Cardiac fibroblast (primary cell): ENCODE measurements at regions not wholly inside any gene's neighbourhood (a gene's known extent, or its start where the extent isn't known, plus 50 kb on each side); places are given as distances from the start of the nearest gene placed in this dataset.
A peak's percentile ranks its signal among the peaks of the same experiment; 100 is the strongest.

Experiments
- DNase-seq, 2 donors: peaks; one replicate each; pipeline versions ENCODE4 v3.0.0 to v3.0.0-alpha.2; 2010; ENCODE audit warnings: low read depth in 2 of 2
- H3K4me3 ChIP-seq, 2 donors: replicated peaks in 1 of 2; 1 replicate in 1 of 2; 2 replicates in 1 of 2; pipeline ENCODE4 v1.5.1; 2011; ENCODE audit warnings: low read depth in 2 of 2, low read length in 2 of 2, mild to moderate bottlenecking in 2 of 2, moderate library complexity in 1 of 2
- TF ChIP-seq, protein P1 (sequence below): IDR thresholded peaks from one replicate; pipeline ENCODE4 v1.5.1; 2011; ENCODE audit warnings: low read depth, mild to moderate bottlenecking, low read length, inconsistent platforms

DNA sequence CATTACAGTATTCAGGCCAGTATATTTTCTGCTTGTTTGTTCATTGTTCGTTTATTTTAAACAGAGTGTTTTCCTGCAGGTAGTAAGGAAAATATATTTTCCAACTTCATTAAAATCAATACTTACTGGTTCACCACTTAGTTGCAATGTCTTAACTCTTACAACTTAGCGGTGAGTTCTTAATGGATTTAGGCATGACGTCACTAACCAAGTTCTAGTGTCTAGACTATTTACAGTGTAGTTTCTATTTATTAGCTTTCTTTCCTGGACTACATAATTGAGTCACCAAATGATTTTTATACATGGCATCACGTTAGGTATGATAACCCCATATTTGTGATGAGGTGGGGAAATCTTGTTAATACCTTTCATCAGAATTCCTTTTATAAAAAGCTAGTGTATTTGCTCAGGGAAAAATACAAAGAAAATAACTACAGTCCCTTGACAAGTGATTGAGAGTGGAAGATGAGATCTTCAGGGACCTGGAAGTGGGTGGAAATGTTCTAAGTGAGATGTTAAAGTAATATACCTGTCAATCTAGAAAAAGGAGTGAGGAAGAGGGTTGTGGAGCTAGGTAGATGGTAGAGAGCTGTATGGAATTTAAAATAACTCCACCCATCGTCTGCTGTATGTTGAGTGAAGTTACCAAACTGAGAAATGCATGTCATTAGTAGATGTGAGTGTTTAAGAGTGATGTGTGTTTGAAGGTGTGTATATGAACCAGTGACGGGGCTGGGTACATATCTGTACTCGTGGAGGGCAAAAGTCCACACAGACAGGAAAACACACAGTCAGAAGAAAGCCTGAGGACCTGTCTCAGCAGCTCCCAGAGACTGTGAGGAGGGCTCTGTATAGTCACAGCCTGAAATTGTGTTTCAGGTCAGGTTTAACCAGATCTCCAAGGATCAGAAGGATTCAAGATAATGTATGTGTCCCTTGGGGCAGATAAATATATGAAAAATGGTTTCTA lies 197.6 kb upstream of the ADAMTS5 start:
- DNase-seq: no peak
- no peak overlapping the region for H3K4me3 ChIP-seq
- TF ChIP-seq, protein P1, sequence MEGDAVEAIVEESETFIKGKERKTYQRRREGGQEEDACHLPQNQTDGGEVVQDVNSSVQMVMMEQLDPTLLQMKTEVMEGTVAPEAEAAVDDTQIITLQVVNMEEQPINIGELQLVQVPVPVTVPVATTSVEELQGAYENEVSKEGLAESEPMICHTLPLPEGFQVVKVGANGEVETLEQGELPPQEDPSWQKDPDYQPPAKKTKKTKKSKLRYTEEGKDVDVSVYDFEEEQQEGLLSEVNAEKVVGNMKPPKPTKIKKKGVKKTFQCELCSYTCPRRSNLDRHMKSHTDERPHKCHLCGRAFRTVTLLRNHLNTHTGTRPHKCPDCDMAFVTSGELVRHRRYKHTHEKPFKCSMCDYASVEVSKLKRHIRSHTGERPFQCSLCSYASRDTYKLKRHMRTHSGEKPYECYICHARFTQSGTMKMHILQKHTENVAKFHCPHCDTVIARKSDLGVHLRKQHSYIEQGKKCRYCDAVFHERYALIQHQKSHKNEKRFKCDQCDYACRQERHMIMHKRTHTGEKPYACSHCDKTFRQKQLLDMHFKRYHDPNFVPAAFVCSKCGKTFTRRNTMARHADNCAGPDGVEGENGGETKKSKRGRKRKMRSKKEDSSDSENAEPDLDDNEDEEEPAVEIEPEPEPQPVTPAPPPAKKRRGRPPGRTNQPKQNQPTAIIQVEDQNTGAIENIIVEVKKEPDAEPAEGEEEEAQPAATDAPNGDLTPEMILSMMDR: no peak

DNA sequence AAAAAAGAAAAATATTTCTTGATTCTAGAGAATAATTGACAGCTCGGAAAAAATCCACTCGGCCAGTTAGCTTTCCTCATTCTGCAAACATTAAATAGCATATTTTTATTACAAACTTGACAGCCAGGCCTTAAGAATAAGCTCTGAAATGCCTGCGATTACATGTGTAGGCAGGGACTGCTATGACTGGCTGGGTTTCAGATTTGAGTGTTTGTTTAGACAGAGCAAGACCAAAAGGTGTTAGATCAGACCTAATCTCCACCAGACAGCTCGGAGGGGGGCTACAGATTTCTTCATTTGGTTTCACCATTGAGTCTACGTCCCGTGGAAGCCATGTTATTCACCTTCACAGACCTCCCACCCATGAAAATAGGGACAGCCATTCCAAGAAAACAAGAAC lies 192.1 kb upstream of the ADAMTS5 start:
- no peak overlapping the region for H3K4me3 ChIP-seq
- TF ChIP-seq, protein P1: no peak
- DNase-seq: no peak

- no peak overlapping the region for H3K4me3 ChIP-seq
- TF ChIP-seq, protein P1: no peak
- DNase-seq: no peak
These were observed 190.2 kb upstream of the ADAMTS5 start for GRCh38 chr21:27157097-27157496.

DNA sequence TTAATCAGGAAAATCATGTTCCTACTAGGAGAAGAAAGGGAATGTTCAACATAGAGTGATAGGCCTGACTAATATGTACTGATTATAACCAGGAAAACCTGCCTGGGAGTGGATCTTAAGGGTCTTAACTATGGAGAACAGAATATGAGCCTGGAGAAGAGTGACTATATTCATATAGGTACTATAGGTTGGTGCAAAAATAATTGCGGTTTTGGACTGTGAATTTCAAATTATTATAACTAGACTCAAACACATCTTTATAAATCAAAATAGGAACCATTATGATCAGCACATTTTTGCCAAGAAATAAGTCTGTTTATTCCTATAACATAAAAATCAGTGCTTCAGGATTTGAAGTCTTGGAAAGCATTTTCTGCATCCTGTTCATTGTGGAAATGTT lies 189.8 kb upstream of the ADAMTS5 start:
- TF ChIP-seq, protein P1: no peak
- no peak for DNase-seq
- no peak overlapping the region for H3K4me3 ChIP-seq

GRCh38 chr21:27155130-27155500 lies 188.2 kb upstream of the ADAMTS5 start:
- DNase-seq: no peak
- TF ChIP-seq, protein P1: no peak
- H3K4me3 ChIP-seq: no peak overlapping the region

GRCh38 chr21:27154451-27155129 lies 187.7 kb upstream of the ADAMTS5 start:
- DNase-seq: peak in 1 of 2 donors; percentile 77
- TF ChIP-seq, protein P1: no peak
- H3K4me3 ChIP-seq: no peak overlapping the region
